ENCODE measurements at regions not wholly inside any gene's neighbourhood (a gene's known extent, or its start where the extent isn't known, plus 50 kb on each side); places are given as distances from the start of the nearest gene placed in this dataset.

DNA sequence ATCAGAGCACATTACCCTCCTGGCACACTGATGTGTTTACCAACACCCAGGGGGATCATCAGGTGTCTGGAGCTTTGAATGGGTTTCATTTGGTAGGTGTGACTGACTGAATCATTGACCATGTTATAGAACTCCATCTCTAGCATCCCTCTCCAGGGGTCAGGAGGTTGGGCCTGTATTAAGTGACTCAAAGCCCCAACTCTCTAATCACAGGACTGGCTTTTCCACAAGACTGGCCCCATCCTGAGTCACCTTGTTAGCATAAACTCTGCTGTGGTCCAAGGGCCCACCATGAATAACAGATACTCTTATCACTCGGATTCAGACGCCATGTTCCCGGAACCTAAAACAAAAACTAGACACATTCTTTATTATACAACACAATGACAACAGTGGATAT, 125.9 kb upstream of the NDUFV2 start:
- no peaks in the 10 kb centered on the region for H3K9me3 ChIP-seq (ENCODE audit: severe bottlenecking)
- H3K4me3 ChIP-seq (ENCODE audit: severe bottlenecking), result no peak overlapping the region
- H3K36me3 ChIP-seq (ENCODE audit: low read depth), result no peaks in the 10 kb centered on the region
- H3K27me3 ChIP-seq (ENCODE audit: insufficient read depth, poor library complexity, severe bottlenecking), result no peaks in the 10 kb centered on the region
- no peak overlapping the region for H3K27ac ChIP-seq (ENCODE audit: poor library complexity, severe bottlenecking)
- H3K4me1 ChIP-seq (ENCODE audit: insufficient read depth, poor library complexity, severe bottlenecking), result no peaks in the 10 kb centered on the region
- ATAC-seq (ENCODE audit: low read depth), result no peak
- TF ChIP-seq, protein P1, sequence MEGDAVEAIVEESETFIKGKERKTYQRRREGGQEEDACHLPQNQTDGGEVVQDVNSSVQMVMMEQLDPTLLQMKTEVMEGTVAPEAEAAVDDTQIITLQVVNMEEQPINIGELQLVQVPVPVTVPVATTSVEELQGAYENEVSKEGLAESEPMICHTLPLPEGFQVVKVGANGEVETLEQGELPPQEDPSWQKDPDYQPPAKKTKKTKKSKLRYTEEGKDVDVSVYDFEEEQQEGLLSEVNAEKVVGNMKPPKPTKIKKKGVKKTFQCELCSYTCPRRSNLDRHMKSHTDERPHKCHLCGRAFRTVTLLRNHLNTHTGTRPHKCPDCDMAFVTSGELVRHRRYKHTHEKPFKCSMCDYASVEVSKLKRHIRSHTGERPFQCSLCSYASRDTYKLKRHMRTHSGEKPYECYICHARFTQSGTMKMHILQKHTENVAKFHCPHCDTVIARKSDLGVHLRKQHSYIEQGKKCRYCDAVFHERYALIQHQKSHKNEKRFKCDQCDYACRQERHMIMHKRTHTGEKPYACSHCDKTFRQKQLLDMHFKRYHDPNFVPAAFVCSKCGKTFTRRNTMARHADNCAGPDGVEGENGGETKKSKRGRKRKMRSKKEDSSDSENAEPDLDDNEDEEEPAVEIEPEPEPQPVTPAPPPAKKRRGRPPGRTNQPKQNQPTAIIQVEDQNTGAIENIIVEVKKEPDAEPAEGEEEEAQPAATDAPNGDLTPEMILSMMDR (IDR thresholded peaks at IDR 0.05; ENCODE audit: poor library complexity, severe bottlenecking), result no peak
- DNase-seq (ENCODE audit: low spot score), result no peak

DNA sequence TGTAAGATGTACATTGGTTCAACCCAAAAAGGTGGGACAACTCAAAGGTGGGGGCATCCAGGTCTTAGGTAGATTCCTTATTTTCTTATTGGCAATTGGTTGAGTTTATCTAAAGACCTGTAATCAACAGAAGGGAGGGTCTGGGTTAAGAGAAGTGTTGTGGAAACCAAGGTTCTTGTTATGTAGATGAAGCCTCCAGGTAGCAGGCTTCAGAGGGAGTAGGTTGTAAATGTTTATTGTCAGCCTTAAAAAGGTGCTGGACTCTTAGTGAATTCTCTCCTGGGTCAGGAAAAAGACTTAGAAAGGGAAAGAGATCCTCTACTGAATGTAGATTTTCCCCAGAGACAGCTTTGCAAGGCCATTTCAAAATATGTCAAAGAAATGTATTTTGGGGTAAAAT, 125.3 kb upstream of the NDUFV2 start:
- DNase-seq (ENCODE audit: low spot score), result no peak
- no peaks in the 10 kb centered on the region for H3K36me3 ChIP-seq (ENCODE audit: low read depth)
- TF ChIP-seq, protein P1 (IDR thresholded peaks at IDR 0.05; ENCODE audit: poor library complexity, severe bottlenecking), result no peak
- no peak for ATAC-seq (ENCODE audit: low read depth)
- H3K4me3 ChIP-seq (ENCODE audit: severe bottlenecking), result no peak overlapping the region
- no peaks in the 10 kb centered on the region for H3K27me3 ChIP-seq (ENCODE audit: insufficient read depth, poor library complexity, severe bottlenecking)
- H3K27ac ChIP-seq (ENCODE audit: poor library complexity, severe bottlenecking), result no peak overlapping the region
- H3K4me1 ChIP-seq (ENCODE audit: insufficient read depth, poor library complexity, severe bottlenecking), result no peaks in the 10 kb centered on the region
- no peaks in the 10 kb centered on the region for H3K9me3 ChIP-seq (ENCODE audit: severe bottlenecking)

GRCh38 chr18:8977701-8978100, 124.8 kb upstream of the NDUFV2 start:
- TF ChIP-seq, protein P1 (IDR thresholded peaks at IDR 0.05; ENCODE audit: poor library complexity, severe bottlenecking), result no peak
- DNase-seq (ENCODE audit: low spot score) (no peak), ATAC-seq (ENCODE audit: low read depth) (no peak)
- Histone ChIP-seq H3K9me3 (ENCODE audit: severe bottlenecking) (no peaks in the 10 kb centered on the region), H3K4me1 (ENCODE audit: insufficient read depth, poor library complexity, severe bottlenecking) (peaks cover 3% of the 10 kb centered on the region), H3K27ac (ENCODE audit: poor library complexity, severe bottlenecking) (no peak overlapping the region), H3K36me3 (ENCODE audit: low read depth) (no peaks in the 10 kb centered on the region), H3K4me3 (ENCODE audit: severe bottlenecking) (no peak overlapping the region), H3K27me3 (ENCODE audit: insufficient read depth, poor library complexity, severe bottlenecking) (no peaks in the 10 kb centered on the region)

- peaks cover 9% of the 10 kb centered on the region for H3K4me1 ChIP-seq (ENCODE audit: insufficient read depth, poor library complexity, severe bottlenecking)
- ATAC-seq (ENCODE audit: low read depth), result no peak
- H3K27ac ChIP-seq (ENCODE audit: poor library complexity, severe bottlenecking), result no peak overlapping the region
- TF ChIP-seq, protein P1 (IDR thresholded peaks at IDR 0.05; ENCODE audit: poor library complexity, severe bottlenecking), result no peak
- no peaks in the 10 kb centered on the region for H3K27me3 ChIP-seq (ENCODE audit: insufficient read depth, poor library complexity, severe bottlenecking)
- no peaks in the 10 kb centered on the region for H3K36me3 ChIP-seq (ENCODE audit: low read depth)
- DNase-seq (ENCODE audit: low spot score), result no peak
- no peak overlapping the region for H3K4me3 ChIP-seq (ENCODE audit: severe bottlenecking)
- H3K9me3 ChIP-seq (ENCODE audit: severe bottlenecking), result no peaks in the 10 kb centered on the region
Observed at GRCh38 chr18:8978394-8978793, 124.1 kb upstream of the NDUFV2 start.

- TF ChIP-seq, protein P1 (IDR thresholded peaks at IDR 0.05; ENCODE audit: poor library complexity, severe bottlenecking), result no peak
- H3K9me3 ChIP-seq (ENCODE audit: severe bottlenecking), result no peaks in the 10 kb centered on the region
- ATAC-seq (ENCODE audit: low read depth) (no peak), DNase-seq (ENCODE audit: low spot score) (no peak)
- H3K4me3 ChIP-seq (ENCODE audit: severe bottlenecking), result no peak overlapping the region
- H3K27ac ChIP-seq (ENCODE audit: poor library complexity, severe bottlenecking), result no peak overlapping the region
- no peaks in the 10 kb centered on the region for H3K27me3 ChIP-seq (ENCODE audit: insufficient read depth, poor library complexity, severe bottlenecking)
- peaks cover 19% of the 10 kb centered on the region for H3K4me1 ChIP-seq (ENCODE audit: insufficient read depth, poor library complexity, severe bottlenecking)
- H3K36me3 ChIP-seq (ENCODE audit: low read depth), result no peaks in the 10 kb centered on the region
Observed at GRCh38 chr18:8979258-8979988, 123.1 kb upstream of the NDUFV2 start.

Measured in RWPE2 (cell line).